ENCODE measurements at regions not wholly inside any gene's neighbourhood (a gene's known extent, or its start where the extent isn't known, plus 50 kb on each side); places are given as distances from the start of the nearest gene placed in this dataset.

- no peaks in the 10 kb centered on the region for H3K27me3 ChIP-seq (ENCODE audit: insufficient read depth, low read length)
- peaks cover 13% of the 10 kb centered on the region; the same call in 1 of the 2 replicates for H3K4me1 ChIP-seq (ENCODE audit: insufficient read depth, low read length)
- 86% methylated on average over 9 of the region's 13 CpGs for WGBS
- H3K4me3 ChIP-seq (ENCODE audit: low read length): no peak overlapping the region
- no peak overlapping the region for H3K9ac ChIP-seq (ENCODE audit: low read depth, low read length)
- H3K36me3 ChIP-seq (ENCODE audit: insufficient read depth, low read length): no peaks in the 10 kb centered on the region
- H3K27ac ChIP-seq (ENCODE audit: low read depth, low read length): no peak overlapping the region
- H3K9me3 ChIP-seq (ENCODE audit: insufficient read depth, low read depth, low read length): no peaks in the 10 kb centered on the region; the same call in 1 of the 2 replicates
Measured at GRCh38 chr6:44056392-44057237, 70.6 kb downstream of the MRPL14 start.

DNA sequence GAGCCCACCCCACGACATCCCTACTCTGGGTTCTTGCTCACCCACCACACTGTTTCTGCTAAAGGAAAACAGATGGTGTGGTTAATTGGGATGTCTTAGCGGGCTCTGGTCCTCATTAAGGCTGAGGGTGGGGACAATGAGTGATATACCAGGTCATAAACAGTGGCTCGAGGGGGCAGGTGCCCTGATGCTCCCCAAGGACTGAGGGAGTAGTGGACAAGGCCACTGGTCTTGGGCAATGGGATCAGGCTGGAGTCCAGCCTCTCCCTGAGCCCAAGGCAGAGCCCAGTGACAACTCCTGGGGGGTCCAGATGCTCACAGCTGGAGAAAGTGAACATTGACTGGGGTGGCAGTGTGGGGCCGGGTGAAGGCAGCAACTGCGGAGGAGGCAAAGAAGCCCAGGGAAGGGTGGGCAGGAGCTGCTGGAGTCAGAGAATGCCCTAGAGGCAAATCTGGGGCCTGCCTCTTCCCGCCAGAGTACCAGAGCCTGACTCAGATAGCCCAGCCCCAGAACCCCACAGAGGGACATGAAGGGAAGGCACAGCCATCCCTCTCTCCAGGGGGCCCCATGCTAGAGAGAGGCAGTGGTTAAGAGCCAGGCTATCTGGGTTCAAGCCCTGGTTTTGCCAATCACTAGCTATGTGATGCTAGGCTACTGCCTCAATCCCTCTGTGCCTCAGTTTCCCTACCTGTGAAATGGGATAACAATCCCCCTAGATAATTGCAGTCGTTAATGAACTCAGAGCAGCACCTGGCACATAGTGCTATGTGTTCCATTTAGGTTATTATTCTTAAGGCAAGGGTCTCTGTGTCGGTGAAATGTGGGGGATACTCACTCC lies 72.3 kb downstream of the MRPL14 start:
- Histone ChIP-seq H3K9me3 (ENCODE audit: insufficient read depth, low read depth, low read length) (no peaks in the 10 kb centered on the region; the same call in 1 of the 2 replicates), H3K36me3 (ENCODE audit: insufficient read depth, low read length) (no peaks in the 10 kb centered on the region), H3K27ac (ENCODE audit: low read depth, low read length) (no peak overlapping the region), H3K4me3 (ENCODE audit: low read length) (no peak overlapping the region), H3K4me1 (ENCODE audit: insufficient read depth, low read length) (peaks cover 15% of the 10 kb centered on the region; the same call in 1 of the 2 replicates), H3K9ac (ENCODE audit: low read depth, low read length) (no peak overlapping the region), H3K27me3 (ENCODE audit: insufficient read depth, low read length) (no peaks in the 10 kb centered on the region)
- 79% methylated on average over 8 of the region's 8 CpGs for WGBS

DNA sequence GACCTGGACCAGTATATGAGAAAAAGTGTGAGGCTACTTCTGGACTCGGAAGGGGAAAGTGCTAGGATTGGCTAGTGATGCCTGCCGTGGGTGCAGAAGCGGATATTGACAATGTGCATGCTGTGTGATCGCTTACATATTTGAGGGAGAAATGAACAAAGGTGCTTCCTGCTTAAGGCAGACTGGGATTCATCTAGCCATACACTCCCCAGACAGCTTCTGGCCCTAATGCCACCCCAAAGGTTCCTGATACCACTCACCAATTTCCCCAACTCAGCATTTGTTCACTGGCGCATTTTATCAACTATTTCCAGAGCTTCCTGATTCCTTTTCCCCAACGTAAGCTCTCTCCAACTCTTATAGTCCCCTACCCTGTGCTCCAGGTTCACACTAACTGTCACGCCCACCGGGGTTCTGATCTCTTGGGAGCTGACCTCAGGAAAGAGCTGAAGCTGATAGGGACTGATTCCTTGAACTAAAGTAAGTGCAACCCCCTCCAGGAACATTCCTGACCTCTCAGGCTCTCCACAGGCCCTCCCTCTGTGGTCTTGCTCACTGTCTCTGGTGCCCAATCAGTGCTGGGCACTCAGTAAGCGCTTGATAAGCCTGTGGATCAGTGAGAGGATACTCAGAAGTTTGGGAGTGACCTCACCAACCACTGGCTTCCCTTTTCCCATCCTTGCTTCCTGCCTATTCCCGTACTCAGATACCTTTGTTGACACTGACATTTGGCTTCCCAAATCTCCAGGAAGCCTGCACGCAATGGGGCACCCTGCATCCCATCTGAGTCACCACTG lies 73.3 kb downstream of the MRPL14 start:
- peaks cover 15% of the 10 kb centered on the region; the same call in 1 of the 2 replicates for H3K4me1 ChIP-seq (ENCODE audit: insufficient read depth, low read length)
- no peaks in the 10 kb centered on the region for H3K27me3 ChIP-seq (ENCODE audit: insufficient read depth, low read length)
- no peak overlapping the region for H3K4me3 ChIP-seq (ENCODE audit: low read length)
- WGBS: 68% methylated on average over 11 of the region's 11 CpGs
- no peaks in the 10 kb centered on the region for H3K36me3 ChIP-seq (ENCODE audit: insufficient read depth, low read length)
- H3K9me3 ChIP-seq (ENCODE audit: insufficient read depth, low read depth, low read length): no peaks in the 10 kb centered on the region
- no peak overlapping the region for H3K27ac ChIP-seq (ENCODE audit: low read depth, low read length)
- H3K9ac ChIP-seq (ENCODE audit: low read depth, low read length): no peak overlapping the region

- WGBS: 97% methylated on average over 6 of the region's 6 CpGs
- H3K9ac ChIP-seq (ENCODE audit: low read depth, low read length): no peak overlapping the region
Measured at GRCh38 chr6:44053106-44053756, 74.0 kb downstream of the MRPL14 start.

DNA sequence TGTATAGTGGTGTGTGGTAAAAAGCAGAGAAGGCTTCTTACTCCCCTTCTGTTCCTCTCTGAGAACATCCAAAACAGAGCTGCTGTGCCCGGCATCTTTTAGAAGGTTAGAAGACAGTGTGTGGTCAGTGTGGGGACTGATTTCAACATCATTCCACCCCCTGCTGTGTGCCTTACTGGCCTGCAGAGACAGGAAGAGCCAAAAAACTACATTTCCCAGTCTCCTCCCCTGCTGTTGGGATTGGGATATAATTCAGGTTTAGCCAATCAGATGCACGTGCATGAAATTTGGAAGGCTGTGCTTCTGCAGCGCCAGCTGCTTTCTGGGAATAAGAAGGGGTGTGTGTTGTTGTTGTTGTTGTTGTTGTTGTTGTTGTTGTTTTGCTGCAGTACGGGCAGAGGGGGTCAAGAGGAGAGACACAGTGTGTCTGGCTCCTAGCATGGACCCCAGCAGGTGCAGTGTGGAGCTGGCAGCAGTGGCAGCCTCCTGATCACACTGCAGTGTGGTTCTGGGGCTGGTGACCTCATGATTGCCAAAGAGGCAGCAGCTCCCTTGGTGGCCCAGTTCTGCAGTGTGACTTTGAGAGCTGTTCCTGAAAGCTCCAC lies 74.7 kb downstream of the MRPL14 start:
- Histone ChIP-seq H3K36me3 (ENCODE audit: insufficient read depth, low read length) (no peaks in the 10 kb centered on the region), H3K9me3 (ENCODE audit: insufficient read depth, low read depth, low read length) (no peaks in the 10 kb centered on the region), H3K4me3 (ENCODE audit: low read length) (no peak overlapping the region), H3K27me3 (ENCODE audit: insufficient read depth, low read length) (no peaks in the 10 kb centered on the region), H3K4me1 (ENCODE audit: insufficient read depth, low read length) (peaks cover 15% of the 10 kb centered on the region; the same call in 1 of the 2 replicates), H3K9ac (ENCODE audit: low read depth, low read length) (no peak overlapping the region), H3K27ac (ENCODE audit: low read depth, low read length) (no peak overlapping the region)
- WGBS: 48% methylated on average over 3 of the region's 4 CpGs

More at GRCh38 chr6:44053106-44053756, 74.0 kb downstream of the MRPL14 start:
- H3K9me3 ChIP-seq (ENCODE audit: insufficient read depth, low read depth, low read length): no peaks in the 10 kb centered on the region
- H3K27ac ChIP-seq (ENCODE audit: low read depth, low read length): no peak overlapping the region
- H3K36me3 ChIP-seq (ENCODE audit: insufficient read depth, low read length): no peaks in the 10 kb centered on the region
- peaks cover 15% of the 10 kb centered on the region; the same call in 1 of the 2 replicates for H3K4me1 ChIP-seq (ENCODE audit: insufficient read depth, low read length)
- no peak overlapping the region for H3K4me3 ChIP-seq (ENCODE audit: low read length)
- H3K27me3 ChIP-seq (ENCODE audit: insufficient read depth, low read length): no peaks in the 10 kb centered on the region

GRCh38 chr6:44051515-44051914 lies 75.7 kb downstream of the MRPL14 start:
- Histone ChIP-seq H3K36me3 (ENCODE audit: insufficient read depth, low read length) (no peaks in the 10 kb centered on the region), H3K27ac (ENCODE audit: low read depth, low read length) (no peak overlapping the region), H3K4me3 (ENCODE audit: low read length) (no peak overlapping the region), H3K4me1 (ENCODE audit: insufficient read depth, low read length) (peaks cover 15% of the 10 kb centered on the region; the same call in 1 of the 2 replicates), H3K9ac (ENCODE audit: low read depth, low read length) (no peak overlapping the region), H3K27me3 (ENCODE audit: insufficient read depth, low read length) (no peaks in the 10 kb centered on the region), H3K9me3 (ENCODE audit: insufficient read depth, low read depth, low read length) (no peaks in the 10 kb centered on the region)
- 62% methylated on average over 3 of the region's 3 CpGs for WGBS

DNA sequence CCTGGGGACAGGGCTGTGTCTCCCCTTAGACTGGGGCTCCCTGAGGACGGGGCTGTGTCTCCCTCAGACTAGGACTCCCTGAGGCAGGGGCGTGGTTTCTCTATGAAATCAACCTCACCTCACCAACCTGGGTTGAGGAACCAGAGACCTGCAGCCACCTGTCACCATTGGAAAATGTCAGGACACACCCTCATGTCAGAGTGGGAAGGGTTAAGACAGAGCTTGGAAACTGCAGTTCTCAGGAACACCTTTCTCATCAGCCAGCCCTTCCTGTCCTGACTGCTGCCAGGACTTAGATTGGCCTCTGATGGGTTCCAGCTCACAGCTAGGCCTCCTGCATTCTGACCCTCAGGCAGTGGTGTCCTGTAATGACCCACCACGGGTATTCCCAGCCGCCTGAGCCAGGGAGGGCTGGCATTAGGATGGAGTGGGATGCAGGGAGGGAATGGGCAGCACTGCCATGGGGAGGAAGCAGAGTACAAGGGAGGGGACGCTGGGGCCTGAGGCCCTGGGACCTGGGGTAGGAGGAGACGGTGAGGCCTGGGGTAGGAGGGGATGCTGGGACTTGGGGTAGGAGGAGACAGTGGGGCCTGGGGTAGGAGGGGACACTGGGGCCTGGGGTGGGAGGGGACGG lies 76.3 kb downstream of the MRPL14 start:
- 74% methylated on average over 7 of the region's 7 CpGs for WGBS
- H3K4me3 ChIP-seq (ENCODE audit: low read length): no peak overlapping the region
- no peaks in the 10 kb centered on the region for H3K36me3 ChIP-seq (ENCODE audit: insufficient read depth, low read length)
- H3K9me3 ChIP-seq (ENCODE audit: insufficient read depth, low read depth, low read length): no peaks in the 10 kb centered on the region
- peaks cover 15% of the 10 kb centered on the region; the same call in 1 of the 2 replicates for H3K4me1 ChIP-seq (ENCODE audit: insufficient read depth, low read length)
- no peak overlapping the region for H3K27ac ChIP-seq (ENCODE audit: low read depth, low read length)
- H3K27me3 ChIP-seq (ENCODE audit: insufficient read depth, low read length): no peaks in the 10 kb centered on the region
- no peak overlapping the region for H3K9ac ChIP-seq (ENCODE audit: low read depth, low read length)

GRCh38 chr6:44049989-44050871 lies 77.0 kb downstream of the MRPL14 start:
- 92% methylated on average over 6 of the region's 6 CpGs for WGBS
- Histone ChIP-seq H3K27ac (ENCODE audit: low read depth, low read length) (no peak overlapping the region), H3K4me1 (ENCODE audit: insufficient read depth, low read length) (peaks cover 15% of the 10 kb centered on the region; the same call in 1 of the 2 replicates)

More at GRCh38 chr6:44049989-44050871, 77.0 kb downstream of the MRPL14 start:
- no peaks in the 10 kb centered on the region for H3K27me3 ChIP-seq (ENCODE audit: insufficient read depth, low read length)
- H3K9me3 ChIP-seq (ENCODE audit: insufficient read depth, low read depth, low read length): no peaks in the 10 kb centered on the region
- H3K4me3 ChIP-seq (ENCODE audit: low read length): no peak overlapping the region
- no peak overlapping the region for H3K9ac ChIP-seq (ENCODE audit: low read depth, low read length)
- no peaks in the 10 kb centered on the region for H3K36me3 ChIP-seq (ENCODE audit: insufficient read depth, low read length)
